GM18520 (cell line): ENCODE measurements at regions not wholly inside any gene's neighbourhood (a gene's known extent, or its start where the extent isn't known, plus 50 kb on each side); places are given as distances from the start of the nearest gene placed in this dataset.

Experiments
- ATAC-seq: cut with Tn5 transposase; IDR thresholded peaks from one replicate; pipeline ENCODE4 v1.9.1; 2021; ENCODE audit not compliant: unreplicated experiment

DNA sequence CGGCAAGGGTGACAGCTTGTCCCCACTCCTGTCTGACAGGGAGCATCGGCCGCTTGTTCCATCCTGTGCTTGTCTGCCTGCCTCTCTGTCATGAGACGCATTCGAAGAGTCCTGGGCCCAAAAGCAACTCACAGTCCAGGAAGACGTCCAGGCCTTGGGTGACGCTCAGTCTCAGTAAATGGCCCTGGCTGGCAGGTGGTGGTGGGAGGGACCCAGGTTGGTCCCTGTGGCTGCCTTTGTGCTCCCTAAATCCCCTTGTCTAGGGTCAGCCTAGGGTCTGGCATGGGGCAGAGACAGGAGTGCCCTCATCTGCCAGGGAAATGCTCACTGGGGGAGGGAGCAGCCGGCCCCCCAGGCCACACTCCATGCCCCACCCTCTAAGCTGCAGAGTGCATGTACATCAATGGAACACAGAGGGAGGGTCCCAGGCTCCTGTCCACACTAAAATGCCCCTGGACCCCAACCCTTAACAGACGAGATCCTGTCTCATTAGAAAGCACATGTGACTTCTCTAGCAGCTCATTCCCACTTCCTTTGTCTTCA lies 295.2 kb upstream of the ZNF32 start:
- no peak for ATAC-seq

- no peak for ATAC-seq
Measured at GRCh38 chr10:43943119-43943817, 294.6 kb upstream of the ZNF32 start.

DNA sequence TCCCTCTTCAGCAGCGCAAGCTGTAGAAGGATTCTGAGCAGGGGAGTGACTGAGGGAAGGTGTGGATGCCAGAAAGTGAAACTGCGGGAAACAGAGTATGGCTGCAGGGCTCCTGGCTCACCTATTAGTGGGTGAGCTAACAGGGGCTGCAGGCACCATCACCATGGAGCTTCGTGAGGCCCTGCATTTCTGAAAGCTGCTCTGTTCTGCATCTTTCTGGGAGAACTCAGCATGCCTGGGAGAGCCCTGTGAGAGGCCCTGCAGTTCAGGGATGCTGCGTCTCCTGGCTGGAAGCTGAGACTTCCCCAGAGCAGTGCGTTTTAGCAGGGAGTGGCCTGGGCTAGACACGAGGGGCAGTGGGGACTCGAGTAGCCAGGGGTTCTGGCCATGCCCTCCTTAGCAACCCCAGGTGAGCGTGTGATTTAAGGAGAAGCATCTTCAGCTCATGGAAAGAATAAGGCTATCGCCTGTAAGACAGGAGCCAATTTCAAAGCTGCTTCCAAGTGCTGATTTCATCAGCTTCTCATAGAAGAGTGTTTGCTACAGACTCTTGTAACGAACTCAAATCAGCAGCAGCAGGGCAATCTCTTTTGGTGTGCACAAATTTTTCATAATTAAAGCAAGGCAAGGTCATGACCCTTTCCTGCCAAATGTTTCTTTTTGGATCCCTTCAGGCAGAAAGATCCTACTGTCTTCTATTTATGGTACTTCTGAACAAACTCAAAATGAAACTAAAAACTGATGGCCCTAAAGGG lies 293.6 kb upstream of the ZNF32 start:
- ATAC-seq: no peak

DNA sequence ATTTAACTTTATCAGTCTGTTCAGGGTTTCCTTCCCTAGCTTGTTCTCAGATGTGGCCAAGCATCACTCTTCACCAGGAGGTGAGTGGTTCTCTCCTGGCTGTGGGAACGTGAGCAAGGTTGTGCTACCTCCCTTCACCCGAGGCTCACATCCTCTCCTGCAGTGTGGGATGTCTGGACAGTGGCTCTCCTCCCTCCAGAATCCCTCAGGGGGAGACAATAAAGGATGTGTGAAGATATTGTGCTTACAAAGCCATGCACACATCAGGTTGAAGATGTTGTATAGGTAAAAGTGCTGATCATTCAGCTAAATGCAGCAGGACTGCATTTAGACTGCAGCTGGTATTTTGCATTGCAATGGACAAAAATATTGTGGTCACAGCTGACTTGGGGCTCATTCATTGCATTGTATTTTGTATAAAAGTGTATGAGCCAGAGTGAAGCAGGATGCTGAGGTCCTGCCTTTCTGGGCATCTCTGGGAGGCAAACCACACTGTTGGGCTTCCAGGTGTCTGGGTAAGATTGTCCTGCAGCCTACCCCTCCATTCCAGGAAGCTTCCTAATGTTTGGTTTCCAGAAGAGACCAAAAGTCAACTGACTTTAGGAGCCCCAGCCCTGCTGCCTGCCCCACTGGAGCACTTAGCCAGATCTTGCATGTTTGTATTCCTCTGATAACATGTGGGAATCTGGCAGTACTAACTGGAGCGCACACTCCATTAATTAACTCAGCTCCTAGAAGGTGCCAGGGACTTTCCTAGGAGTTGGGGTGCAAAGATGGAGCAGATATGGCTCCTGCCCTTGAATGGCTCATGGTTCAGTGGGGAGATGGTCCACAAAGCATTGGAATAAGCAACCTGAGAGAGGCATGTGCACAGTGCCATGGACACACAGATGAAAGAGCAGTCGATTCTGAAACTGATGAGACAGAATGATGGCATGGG lies 292.5 kb upstream of the ZNF32 start:
- ATAC-seq: no peak

- no peak for ATAC-seq
Measured at GRCh38 chr10:43939939-43940820, 291.5 kb upstream of the ZNF32 start.

DNA sequence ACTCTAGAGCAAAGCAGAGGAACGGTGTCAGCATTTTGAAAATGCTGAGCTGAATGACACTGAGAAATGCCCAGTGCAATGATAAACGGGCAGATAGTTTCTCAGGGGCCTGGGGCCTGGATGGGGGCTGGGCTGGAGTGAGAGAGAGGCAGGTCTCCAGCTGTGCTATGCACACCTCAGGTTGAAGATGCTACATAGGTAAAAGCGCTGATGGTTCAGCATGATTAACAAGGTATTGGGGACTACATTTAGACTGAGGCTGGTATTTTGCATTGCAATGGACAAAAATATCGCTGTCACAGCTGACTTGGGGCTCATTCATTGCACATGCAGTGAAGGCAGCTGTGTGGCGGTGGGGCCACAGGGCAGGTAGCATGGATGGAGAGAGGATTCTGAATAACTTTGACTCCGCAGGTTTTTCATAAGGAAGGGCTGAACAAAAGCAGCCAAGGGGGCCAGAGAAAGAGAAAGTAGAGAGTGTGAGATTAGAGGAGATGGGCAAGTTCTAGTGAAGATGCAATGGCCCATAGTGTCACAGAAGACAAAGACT lies 290.8 kb upstream of the ZNF32 start:
- ATAC-seq: no peak

- ATAC-seq: no peak
Measured at GRCh38 chr10:43938810-43939209, 290.1 kb upstream of the ZNF32 start.

DNA sequence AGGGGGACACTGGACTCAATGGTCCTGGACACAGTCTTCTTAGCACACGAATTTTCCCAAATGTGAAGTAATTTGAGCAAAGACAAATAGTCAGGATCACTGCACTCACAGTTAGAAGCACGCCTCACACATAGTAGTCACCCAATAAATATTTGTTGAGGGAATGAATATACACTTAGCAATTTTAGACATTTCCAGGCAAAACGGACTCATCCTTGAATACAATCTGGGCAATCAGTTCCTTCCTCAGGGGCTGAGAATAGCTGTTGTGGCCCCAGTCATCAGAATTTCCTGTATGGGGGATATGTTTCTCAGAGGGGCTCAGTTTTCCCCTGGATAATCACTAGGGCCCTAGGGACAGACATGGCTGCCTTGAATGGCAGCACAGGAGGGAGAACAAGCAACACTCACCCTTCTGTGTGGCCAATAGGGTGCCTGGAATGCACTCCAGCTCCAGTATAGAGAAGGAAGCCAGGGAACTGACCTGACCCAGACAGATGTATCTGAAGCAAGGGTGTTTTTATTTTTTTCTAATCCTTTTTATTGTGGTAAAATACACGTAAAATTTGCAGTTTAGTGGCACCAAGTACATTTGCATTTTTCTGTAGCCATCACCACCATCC lies 282.7 kb upstream of the ZNF32 start:
- ATAC-seq: no peak

DNA sequence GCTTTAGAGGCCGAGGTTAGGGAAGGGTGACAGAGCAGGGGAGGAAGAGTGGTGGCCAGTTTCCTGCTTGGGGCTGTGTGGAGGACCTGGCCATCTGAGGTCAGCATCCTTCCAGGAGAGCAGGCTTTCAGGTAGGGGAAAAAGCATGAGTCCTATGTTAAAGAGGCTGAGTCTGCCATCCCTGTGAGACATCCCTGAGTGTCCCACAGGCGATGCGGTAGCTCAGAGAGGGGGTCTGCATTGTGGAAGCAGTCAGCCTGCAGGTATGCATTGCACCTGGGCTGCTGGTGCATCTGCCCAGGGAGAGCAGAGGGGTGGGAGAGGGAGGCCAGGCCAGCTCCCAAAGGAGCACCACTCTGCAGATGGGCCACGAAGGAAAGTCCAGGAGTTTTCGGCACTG lies 282.1 kb upstream of the ZNF32 start:
- ATAC-seq: no peak

DNA sequence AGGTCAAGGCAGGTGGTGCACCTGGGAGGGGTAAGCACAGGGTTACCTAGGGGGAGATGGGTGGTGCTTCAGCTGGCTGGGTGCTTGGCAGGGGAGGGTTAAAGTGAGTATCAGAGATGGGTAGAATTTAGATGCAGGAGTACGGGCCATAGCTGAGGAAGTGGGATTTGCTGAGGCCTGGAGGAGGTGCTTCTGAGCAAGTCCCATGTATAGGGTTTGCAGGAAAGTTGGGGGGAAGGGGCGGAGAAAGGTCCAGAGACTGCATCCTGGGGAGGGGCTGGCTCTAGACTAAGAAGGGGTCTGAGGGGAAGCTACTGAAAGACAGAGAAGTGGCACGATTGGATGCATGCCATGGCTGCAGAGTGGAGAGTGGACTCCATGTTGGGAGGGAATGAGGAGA lies 281.6 kb upstream of the ZNF32 start:
- ATAC-seq: no peak

DNA sequence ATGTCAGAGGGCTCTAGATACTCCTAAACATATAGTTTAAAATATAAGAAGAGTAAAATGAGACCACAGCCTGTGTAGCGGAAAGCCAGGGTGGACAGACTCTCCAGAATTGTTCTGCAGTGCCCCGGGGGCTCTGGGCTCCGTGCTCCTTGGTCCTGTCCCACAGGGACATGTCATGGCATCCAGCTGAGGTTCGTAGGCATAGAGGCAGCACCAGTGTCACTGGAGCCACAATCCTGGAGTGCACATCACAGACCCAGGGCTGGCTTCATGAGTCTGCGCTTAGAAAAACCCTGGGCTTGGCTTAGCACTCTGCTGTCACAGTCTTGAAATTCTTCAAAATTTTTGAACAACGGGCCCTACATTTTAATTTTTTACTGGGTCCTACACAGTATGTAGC lies 280.4 kb upstream of the ZNF32 start:
- ATAC-seq: no peak

DNA sequence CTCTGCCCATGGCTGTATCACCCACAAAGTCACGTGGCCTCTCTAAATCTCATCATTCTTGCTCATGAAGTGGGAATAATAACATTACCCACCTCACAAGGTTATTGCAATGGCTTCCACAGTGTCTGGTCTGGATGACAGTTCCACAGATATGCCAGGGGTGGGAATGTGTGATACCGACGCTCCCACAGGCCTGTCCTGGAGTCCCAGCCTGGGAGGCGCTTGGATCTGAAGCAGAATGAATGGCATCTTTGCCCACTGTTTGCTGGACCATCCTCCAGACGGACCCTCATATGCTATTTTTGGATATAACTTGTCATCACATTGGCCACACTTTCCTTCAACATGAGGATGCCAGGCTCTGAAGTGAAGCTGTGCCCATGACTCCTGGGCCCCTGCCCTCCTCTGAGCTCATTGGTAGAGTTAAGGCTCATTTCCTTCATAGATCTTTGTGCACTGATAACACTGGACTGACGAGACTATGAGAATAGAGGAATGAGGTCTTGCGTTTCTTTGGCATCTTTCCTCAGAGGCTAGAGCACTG lies 279.8 kb upstream of the ZNF32 start:
- no peak for ATAC-seq

DNA sequence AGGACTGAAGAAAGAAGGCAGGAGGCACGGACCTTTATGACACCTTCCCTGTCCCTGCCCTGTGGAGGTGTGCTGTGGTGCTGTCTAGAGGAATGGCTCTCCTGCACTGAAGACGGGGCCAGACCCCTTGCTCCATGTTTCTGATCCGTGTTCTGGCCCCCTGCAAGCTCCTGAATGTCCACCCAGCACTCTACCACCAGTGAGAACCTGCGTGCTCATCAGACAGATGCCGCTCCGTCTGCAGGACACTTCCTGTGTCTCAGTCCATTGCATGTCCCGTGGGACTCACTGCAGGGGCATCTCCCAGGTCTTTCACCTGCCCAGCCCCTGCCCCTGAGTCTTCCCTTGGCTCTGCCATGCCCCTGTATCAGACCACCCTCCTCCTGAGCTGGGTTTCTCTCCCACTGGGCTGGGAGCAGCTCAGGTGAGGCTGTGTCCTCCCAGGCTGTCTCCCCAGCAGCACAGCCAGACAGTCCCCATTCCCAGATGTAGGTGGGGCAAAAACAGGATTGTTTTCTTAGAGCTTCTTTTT lies 278.3 kb upstream of the ZNF32 start:
- no peak for ATAC-seq

DNA sequence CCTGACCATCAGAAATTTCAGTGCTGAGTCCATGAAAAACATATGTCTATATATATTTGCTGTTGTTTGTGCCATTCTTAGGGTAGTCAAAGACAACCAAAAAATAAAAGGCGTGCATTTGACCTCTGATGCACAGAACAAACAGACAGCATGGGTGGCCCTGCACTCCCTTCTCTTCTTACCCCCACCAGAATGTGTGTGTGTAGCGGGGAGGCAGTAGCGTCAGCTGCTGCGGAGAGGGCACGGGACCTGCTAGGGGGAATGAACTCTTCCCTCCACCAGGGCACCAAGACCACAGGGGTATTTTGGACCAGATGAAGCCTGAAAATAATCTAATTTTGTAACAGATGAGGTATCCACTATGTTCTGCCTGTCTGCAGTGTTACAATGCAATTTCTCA lies 277.7 kb upstream of the ZNF32 start:
- no peak for ATAC-seq

DNA sequence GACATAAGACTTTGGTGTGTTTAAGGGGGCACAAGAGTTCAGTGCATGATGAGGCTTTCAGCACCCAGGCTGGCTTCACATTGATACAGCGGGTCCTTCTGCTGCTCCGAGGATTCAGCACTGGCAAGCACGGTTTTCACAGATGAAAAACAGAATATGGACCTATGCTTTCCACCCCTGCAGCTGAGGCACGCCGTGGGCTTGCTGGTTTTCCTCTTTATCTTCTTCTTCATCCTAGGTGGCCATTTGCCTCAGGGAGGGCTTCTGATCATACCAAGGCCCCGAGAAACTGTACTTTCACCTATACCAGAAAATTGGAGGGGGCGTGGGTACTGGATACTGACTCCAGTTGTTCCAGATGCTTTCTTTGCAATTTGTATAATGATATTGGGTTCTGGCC lies 277.1 kb upstream of the ZNF32 start:
- no peak for ATAC-seq

DNA sequence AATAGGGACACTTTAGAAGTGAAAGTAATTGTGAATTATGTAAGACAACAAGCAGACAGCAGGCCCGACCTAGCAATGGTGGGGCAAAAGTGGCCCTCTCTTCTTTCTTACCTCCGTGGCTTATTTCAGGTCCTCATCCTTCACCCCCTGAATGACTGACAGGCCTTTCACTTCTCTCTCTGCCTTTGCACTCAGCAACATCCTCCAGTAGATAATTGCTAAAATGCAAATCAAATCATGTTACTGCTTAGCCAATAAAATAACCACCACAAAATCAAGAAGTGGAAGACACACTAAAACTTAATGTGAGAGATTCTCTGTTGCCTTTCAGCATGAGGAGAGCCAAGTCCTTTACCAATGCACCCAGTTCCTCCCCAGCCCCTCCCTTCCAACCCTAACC lies 274.6 kb upstream of the ZNF32 start:
- no peak for ATAC-seq

DNA sequence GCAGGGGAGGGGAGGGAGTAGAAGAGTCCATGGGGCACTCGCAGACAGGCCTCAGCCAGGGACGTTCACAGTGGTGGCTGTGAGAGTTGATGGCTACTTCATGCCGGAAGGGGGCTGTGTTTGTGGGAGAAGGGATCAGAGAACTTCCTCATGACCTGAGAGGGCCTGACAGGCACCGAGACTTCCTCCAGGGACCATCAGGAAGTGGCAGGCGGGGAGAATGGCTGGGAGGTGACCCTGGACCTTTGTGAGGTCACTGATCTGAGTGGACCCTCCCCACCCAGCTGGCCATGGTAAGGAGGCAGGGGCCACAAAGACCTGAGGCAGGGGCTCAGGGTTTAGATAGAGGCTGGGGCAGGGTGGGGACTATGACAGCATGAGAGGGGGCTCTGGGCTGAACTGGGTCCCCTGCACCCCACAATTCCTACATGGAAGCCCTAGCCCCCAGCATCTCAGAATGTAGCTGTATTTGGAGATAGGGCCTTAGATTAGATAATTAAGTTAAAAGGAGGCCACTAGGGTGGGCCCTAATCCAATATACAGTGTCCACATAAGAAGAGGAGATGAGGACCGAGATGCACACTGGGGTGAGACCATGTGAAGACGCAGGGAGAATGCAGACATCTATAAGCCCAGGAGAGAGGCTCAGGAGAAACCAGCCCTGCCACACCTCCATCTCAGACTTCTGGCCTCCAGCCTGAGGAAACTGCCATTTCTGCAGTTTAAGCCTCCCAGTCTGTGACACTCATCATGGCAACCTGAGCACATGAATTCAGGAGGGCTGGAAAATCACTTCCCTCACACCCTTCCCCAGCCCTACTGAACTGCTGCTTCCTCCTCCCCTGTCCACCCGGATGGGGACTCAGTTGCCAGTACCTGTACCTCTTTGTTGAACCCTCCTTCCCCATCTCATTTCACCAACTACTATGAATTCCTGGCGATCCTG lies 273.9 kb upstream of the ZNF32 start:
- no peak for ATAC-seq

DNA sequence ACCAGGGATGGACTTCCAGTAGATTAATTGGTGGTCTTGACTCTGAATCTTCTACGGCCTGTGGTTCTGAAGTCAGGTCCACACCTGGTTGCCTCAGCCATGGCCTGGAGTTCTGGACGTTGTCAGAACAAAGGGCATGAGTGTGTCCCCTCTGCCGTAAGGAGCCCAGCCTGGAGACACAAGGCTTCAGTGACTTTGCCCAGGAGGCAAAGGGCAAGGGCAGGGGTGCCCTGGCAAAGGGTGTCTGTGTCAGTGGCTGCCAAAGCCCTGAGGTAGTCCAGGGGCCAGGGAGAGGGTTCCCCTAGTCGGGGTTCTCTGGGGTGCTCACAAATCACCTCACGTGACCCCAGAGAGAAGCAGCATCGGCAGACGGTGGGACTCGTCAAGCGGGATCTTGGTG lies 273.2 kb upstream of the ZNF32 start:
- no peak for ATAC-seq
